Peyer's patch (tissue), 4 donors: ENCODE measurements at regions not wholly inside any gene's neighbourhood (a gene's known extent, or its start where the extent isn't known, plus 50 kb on each side); places are given as distances from the start of the nearest gene placed in this dataset.

Experiments
- POLR2A ChIP-seq, 2 donors: fragments of 450-650 bp; IDR thresholded peaks; one replicate each; pipeline ENCODE4 v1.5.1; 2017; ENCODE audit warnings: antibody characterized with exemption in 2 of 2, mild to moderate bottlenecking in 2 of 2, moderate library complexity in 2 of 2
- TF ChIP-seq, protein P1 (sequence below), 6 experiments: fragments of 450-650 bp in 4 of 6; fragments of 200-600 bp in 2 of 6; sonication (generic) in 1 of 6; IDR thresholded peaks; one replicate each; pipeline ENCODE4 v1.5.1; 2017 to 2019; ENCODE audit warnings: antibody characterized with exemption in 6 of 6, mild to moderate bottlenecking in 3 of 6, moderate library complexity in 1 of 6

DNA sequence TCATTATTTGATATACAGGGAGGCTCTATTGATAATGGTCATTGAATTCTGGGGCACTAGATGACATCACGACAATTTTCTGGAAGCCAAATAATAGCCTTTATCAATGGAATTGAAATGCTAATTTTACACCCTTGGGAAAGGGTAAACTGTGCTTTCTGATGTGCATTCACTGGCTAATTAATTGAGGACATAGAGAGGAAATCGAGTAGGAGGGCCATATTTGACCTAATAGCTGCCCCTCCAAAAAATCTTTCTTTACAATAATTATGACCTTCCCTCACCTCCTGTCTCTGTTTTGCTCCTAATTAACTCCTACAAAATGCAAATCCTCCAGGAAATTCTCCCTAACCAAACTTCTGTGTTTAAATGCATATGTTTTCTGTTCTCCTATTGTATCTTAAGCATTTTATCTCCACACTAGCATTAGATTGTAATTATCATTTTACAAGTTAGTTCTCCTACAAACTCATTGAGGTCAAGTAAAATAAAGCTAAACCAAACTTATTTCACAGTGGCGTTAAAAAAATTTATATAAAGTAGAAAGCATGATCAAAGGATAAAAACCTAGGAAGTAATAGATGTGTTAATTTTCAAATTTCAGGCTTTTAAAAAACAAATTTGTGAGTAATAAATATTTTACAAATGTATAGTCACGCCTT, 1414.0 kb upstream of the AGA start:
- TF ChIP-seq, protein P1, sequence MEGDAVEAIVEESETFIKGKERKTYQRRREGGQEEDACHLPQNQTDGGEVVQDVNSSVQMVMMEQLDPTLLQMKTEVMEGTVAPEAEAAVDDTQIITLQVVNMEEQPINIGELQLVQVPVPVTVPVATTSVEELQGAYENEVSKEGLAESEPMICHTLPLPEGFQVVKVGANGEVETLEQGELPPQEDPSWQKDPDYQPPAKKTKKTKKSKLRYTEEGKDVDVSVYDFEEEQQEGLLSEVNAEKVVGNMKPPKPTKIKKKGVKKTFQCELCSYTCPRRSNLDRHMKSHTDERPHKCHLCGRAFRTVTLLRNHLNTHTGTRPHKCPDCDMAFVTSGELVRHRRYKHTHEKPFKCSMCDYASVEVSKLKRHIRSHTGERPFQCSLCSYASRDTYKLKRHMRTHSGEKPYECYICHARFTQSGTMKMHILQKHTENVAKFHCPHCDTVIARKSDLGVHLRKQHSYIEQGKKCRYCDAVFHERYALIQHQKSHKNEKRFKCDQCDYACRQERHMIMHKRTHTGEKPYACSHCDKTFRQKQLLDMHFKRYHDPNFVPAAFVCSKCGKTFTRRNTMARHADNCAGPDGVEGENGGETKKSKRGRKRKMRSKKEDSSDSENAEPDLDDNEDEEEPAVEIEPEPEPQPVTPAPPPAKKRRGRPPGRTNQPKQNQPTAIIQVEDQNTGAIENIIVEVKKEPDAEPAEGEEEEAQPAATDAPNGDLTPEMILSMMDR (IDR thresholded peaks at IDR 0.05), result no peak
- TF ChIP-seq POLR2A (IDR thresholded peaks at IDR 0.05), result no peak
